Natural killer cell (primary cell): ENCODE measurements at regions not wholly inside any gene's neighbourhood (a gene's known extent, or its start where the extent isn't known, plus 50 kb on each side); places are given as distances from the start of the nearest gene placed in this dataset.

ENCODE experiments used
- ATAC-seq, 3 donors: fragments of 150-1000 bp in 2 of 3; fragments of 200-7000 bp in 1 of 3; cut with Tn5 transposase; 1 replicate in 1 of 3; 2 replicates in 2 of 3; pipeline ENCODE4 v1.10.0; 2021; ENCODE audit warnings: mild to moderate bottlenecking in 2 of 3, moderate library complexity in 2 of 3
- DNase-seq, 2 donors: peaks; one replicate each; pipeline versions ENCODE4 v3.0.0 to v3.0.0-alpha.2; 2013 to 2021; ENCODE audit warnings: mixed read lengths in 1 of 2
- H3K27ac ChIP-seq: one replicate; pipeline ENCODE4 v1.5.1; 2013; ENCODE audit warnings: mild to moderate bottlenecking, low read length
- H3K27me3 ChIP-seq: one replicate; pipeline ENCODE4 v1.6.1; 2013; ENCODE audit warnings: low read length; ENCODE audit not compliant: control insufficient read depth, insufficient read depth
- H3K36me3 ChIP-seq: one replicate; pipeline ENCODE4 v1.6.1; 2013; ENCODE audit warnings: low read length; ENCODE audit not compliant: control insufficient read depth, insufficient read depth
- H3K4me1 ChIP-seq: one replicate; pipeline ENCODE4 v1.6.1; 2013; ENCODE audit warnings: low read length; ENCODE audit not compliant: control insufficient read depth, insufficient read depth
- H3K4me3 ChIP-seq: one replicate; pipeline ENCODE4 v1.5.1; 2013; ENCODE audit warnings: low read length
- H3K9me3 ChIP-seq: one replicate; pipeline ENCODE4 v1.6.1; 2013; ENCODE audit warnings: low read length; ENCODE audit not compliant: control insufficient read depth, insufficient read depth
- H3K27ac Mint-ChIP-seq, 2 donors: one replicate each; pipeline ENCODE4 v1.8.0; 2022; ENCODE audit warnings: mild to moderate bottlenecking in 2 of 2, mixed read lengths in 2 of 2, moderate library complexity in 1 of 2
- H3K27me3 Mint-ChIP-seq, 2 donors: one replicate each; pipeline ENCODE4 v1.8.0; 2022; ENCODE audit warnings: low read depth in 2 of 2, mixed read lengths in 2 of 2
- H3K36me3 Mint-ChIP-seq: one replicate; pipeline ENCODE4 v1.8.0; 2022; ENCODE audit warnings: mixed read lengths
- H3K4me1 Mint-ChIP-seq, 2 donors: one replicate each; pipeline ENCODE4 v1.8.0; 2022; ENCODE audit warnings: mixed read lengths in 2 of 2
- H3K4me3 Mint-ChIP-seq: one replicate; pipeline ENCODE4 v1.8.0; 2022; ENCODE audit warnings: mild to moderate bottlenecking, moderate library complexity, mixed read lengths
- H3K9me3 Mint-ChIP-seq, 2 donors: one replicate each; pipeline ENCODE4 v1.8.0; 2022; ENCODE audit warnings: mixed read lengths in 2 of 2
- CTCF ChIP-seq: fragments of 200-600 bp; IDR thresholded peaks from one replicate; pipeline ENCODE4 v1.8.0; 2022; ENCODE audit warnings: antibody characterized with exemption
- WGBS: methylation state at CpG from one replicate; pipeline ENCODE4 v1.1.7; 2013; ENCODE audit warnings: missing lambda C conversion rate; ENCODE audit not compliant: insufficient coverage; 5-methylcytosine and 5-hydroxymethylcytosine counted together
- intact Hi-C: fragments of 100-400 bp; cut with micrococcal nuclease; formaldehyde crosslinking; loops from one replicate; pipeline ENCODE4 v1.14.2; 2022

- Histone ChIP-seq H3K27ac (peak overlapping the region; percentile 87), H3K4me3 (no peak overlapping the region), H3K36me3 (no peaks in the 10 kb centered on the region), H3K27me3 (no peaks in the 10 kb centered on the region), H3K4me1 (peaks cover 7% of the 10 kb centered on the region), H3K9me3 (no peaks in the 10 kb centered on the region)
- WGBS, result 63% methylated on average over 3 of the region's 3 CpGs
- H3K27me3 Mint-ChIP-seq, result no peaks in the 10 kb centered on the region
- ATAC-seq, result peak; percentile 60 to 64 (median 63)
- peak in 1 of 2 donors; percentile 18 for DNase-seq
- H3K4me3 Mint-ChIP-seq, result no peak overlapping the region
- intact Hi-C loops, result loop anchor here (1.0 to 5.0 kb wide), 2 partner anchors 266 to 370 kb away; partner anchors contain the start of gene HS3ST3B1
- H3K36me3 Mint-ChIP-seq, result no peaks in the 10 kb centered on the region
- TF ChIP-seq CTCF, result no peak
- peak overlapping the region; percentile 85 for H3K27ac Mint-ChIP-seq
- peaks cover 19% of the 10 kb centered on the region in 2 donors for H3K4me1 Mint-ChIP-seq
- H3K9me3 Mint-ChIP-seq, result no peaks in the 10 kb centered on the region
Observed at GRCh38 chr17:13931111-13931526, 138.2 kb upstream of the COX10 start.

GRCh38 chr17:13931800-13932460, 137.4 kb upstream of the COX10 start:
- Mint-ChIP-seq H3K27me3 (no peaks in the 10 kb centered on the region), H3K9me3 (no peaks in the 10 kb centered on the region), H3K27ac (peak overlapping the region; percentile 85), H3K4me3 (no peak overlapping the region), H3K36me3 (no peaks in the 10 kb centered on the region), H3K4me1 (peaks cover 19% of the 10 kb centered on the region in 2 donors)
- peak; percentile 76 to 95 (median 93) for ATAC-seq
- Histone ChIP-seq H3K36me3 (no peaks in the 10 kb centered on the region), H3K27ac (peak overlapping the region; percentile 87), H3K4me3 (no peak overlapping the region), H3K4me1 (peaks cover 7% of the 10 kb centered on the region), H3K9me3 (no peaks in the 10 kb centered on the region), H3K27me3 (no peaks in the 10 kb centered on the region)
- peak; percentile 8 to 41 for DNase-seq
- TF ChIP-seq CTCF, result no peak
- 47% methylated on average over 3 of the region's 4 CpGs for WGBS
- intact Hi-C loops, result loop anchor here (1.0 to 5.0 kb wide), 2 partner anchors 265 to 369 kb away; partner anchors contain the start of gene HS3ST3B1

- Histone ChIP-seq H3K9me3 (no peaks in the 10 kb centered on the region), H3K36me3 (no peaks in the 10 kb centered on the region), H3K27me3 (no peaks in the 10 kb centered on the region), H3K4me1 (peaks cover 7% of the 10 kb centered on the region), H3K4me3 (no peak overlapping the region), H3K27ac (no peak overlapping the region)
- Mint-ChIP-seq H3K4me3 (no peak overlapping the region), H3K27ac (peak overlapping the region in 1 of 2 donors; percentile 85), H3K36me3 (no peaks in the 10 kb centered on the region), H3K4me1 (peaks cover 19% of the 10 kb centered on the region in 2 donors), H3K9me3 (no peaks in the 10 kb centered on the region), H3K27me3 (no peaks in the 10 kb centered on the region)
- 73% methylated on average over 8 of the region's 8 CpGs for WGBS
- TF ChIP-seq CTCF, result no peak
- ATAC-seq, result no peak
- intact Hi-C loops, result loop anchor here (5.0 kb wide), 1 partner anchor 264 kb away; no protein-coding TSS in a partner anchor
- DNase-seq, result no peak
Observed at GRCh38 chr17:13933441-13934276, 135.6 kb upstream of the COX10 start.
